ENCODE measurements at regions not wholly inside any gene's neighbourhood (a gene's known extent, or its start where the extent isn't known, plus 50 kb on each side); places are given as distances from the start of the nearest gene placed in this dataset.
"Not testable (repeated sequence)": the region's sequence is repeated elsewhere in the genome, so short reads cannot be mapped to it uniquely, and the experiment has no call there.

GRCh38 chr5:105195765-105196164 is 1633.2 kb upstream of the NUDT12 start:
- no peak for DNase-seq

- DNase-seq, result no peak
Measured at GRCh38 chr5:105172918-105173317, 1610.3 kb upstream of the NUDT12 start.

- no peak for DNase-seq
Measured at GRCh38 chr5:105168806-105169205, 1606.2 kb upstream of the NUDT12 start.

- DNase-seq, result no peak
Measured at GRCh38 chr5:105167092-105167491, 1604.5 kb upstream of the NUDT12 start.

- no peak for DNase-seq
Measured at GRCh38 chr5:105163547-105163946, 1601.0 kb upstream of the NUDT12 start.

GRCh38 chr5:105162557-105162956 is 1600.0 kb upstream of the NUDT12 start:
- not testable (repeated sequence) for DNase-seq

- no peak for DNase-seq
Measured at GRCh38 chr5:105158526-105158925, 1595.9 kb upstream of the NUDT12 start.

- no peak for DNase-seq
Measured at GRCh38 chr5:105150323-105150722, 1587.7 kb upstream of the NUDT12 start.

- DNase-seq, result no peak
Measured at GRCh38 chr5:105146867-105147266, 1584.3 kb upstream of the NUDT12 start.

GRCh38 chr5:105145152-105145551 is 1582.6 kb upstream of the NUDT12 start:
- DNase-seq, result no peak

GRCh38 chr5:105134328-105134727 is 1571.7 kb upstream of the NUDT12 start:
- no peak for DNase-seq

- DNase-seq, result no peak
Measured at GRCh38 chr5:105133087-105133486, 1570.5 kb upstream of the NUDT12 start.

- no peak for DNase-seq
Measured at GRCh38 chr5:105132581-105132980, 1570.0 kb upstream of the NUDT12 start.

- DNase-seq, result no peak
Measured at GRCh38 chr5:105131045-105131444, 1568.5 kb upstream of the NUDT12 start.

GRCh38 chr5:105101577-105101976 is 1539.0 kb upstream of the NUDT12 start:
- peak; percentile 2 for DNase-seq

GRCh38 chr5:105088961-105089360 is 1526.4 kb upstream of the NUDT12 start:
- no peak for DNase-seq

GRCh38 chr5:105088102-105088501 is 1525.5 kb upstream of the NUDT12 start:
- DNase-seq, result no peak

GRCh38 chr5:105057893-105058292 is 1495.3 kb upstream of the NUDT12 start:
- no peak for DNase-seq

GRCh38 chr5:105057001-105057436 is 1494.4 kb upstream of the NUDT12 start:
- DNase-seq, result no peak

GRCh38 chr5:105054406-105054805 is 1491.8 kb upstream of the NUDT12 start:
- DNase-seq, result no peak

- no peak for DNase-seq
Measured at GRCh38 chr5:105042623-105043022, 1480.0 kb upstream of the NUDT12 start.

GRCh38 chr5:105036814-105037213 is 1474.2 kb upstream of the NUDT12 start:
- DNase-seq, result not testable (repeated sequence)

GRCh38 chr5:105034401-105034763 is 1471.8 kb upstream of the NUDT12 start:
- no peak for DNase-seq

GRCh38 chr5:105033637-105034400 is 1471.2 kb upstream of the NUDT12 start:
- DNase-seq, result no peak
